ENCODE measurements at regions not wholly inside any gene's neighbourhood (a gene's known extent, or its start where the extent isn't known, plus 50 kb on each side); places are given as distances from the start of the nearest gene placed in this dataset.
A peak's percentile ranks its signal among the peaks of the same experiment; 100 is the strongest.

GRCh38 chr12:62106547-62107185 is 153.5 kb upstream of the USP15 start:
- DNase-seq (ENCODE audit: low read depth in 1 of 2, low spot score in 2 of 2): no peak
- Histone ChIP-seq H2AFZ (ENCODE audit: low read length) (no peak overlapping the region), H4K8ac (ENCODE audit: extremely low read depth, insufficient read depth, low read length) (no peak overlapping the region)
- no peak for TF ChIP-seq SIX5 (IDR thresholded peaks at IDR 0.05; ENCODE audit: low read depth, low read length)

More at GRCh38 chr12:62106547-62107185, 153.5 kb upstream of the USP15 start:
- Histone ChIP-seq H3K56ac (replicated peaks; ENCODE audit: insufficient read length, low read depth, low read length) (no peak overlapping the region), H3K18ac (ENCODE audit: extremely low read depth, low read length) (no peak overlapping the region; the same call in 1 of the 2 replicates), H3K4ac (replicated peaks; ENCODE audit: insufficient read length, low read depth, low read length) (no peak overlapping the region), H3K14ac (ENCODE audit: insufficient read length) (no peak overlapping the region), H3K4me3 (ENCODE audit: extremely low read depth in 1 of 4, insufficient read depth in 2 of 4, low read depth in 3 of 4, low read length in 4 of 4) (peak overlapping the region in 3 of 4 experiments; percentile 12 to 46 (median 26); a peak in 4 of 8 replicates), H3K79me2 (ENCODE audit: control insufficient read depth in 1 of 2, insufficient read depth in 2 of 2, low read length in 2 of 2) (no peaks in the 10 kb centered on the region), H2BK15ac (ENCODE audit: low read length) (no peak overlapping the region), H3K9me3 (ENCODE audit: insufficient read depth in 2 of 2, low read depth in 1 of 2, low read length in 1 of 2) (no peaks in the 10 kb centered on the region), H3K27me3 (replicated peaks in 1 of 4; ENCODE audit: control insufficient read depth in 3 of 4, extremely low read depth in 1 of 4, insufficient read depth in 3 of 4, low read length in 3 of 4) (no peaks in the 10 kb centered on the region), H2AK5ac (ENCODE audit: low read depth, low read length) (no peak overlapping the region), H3K79me1 (ENCODE audit: low read depth, low read length) (no peaks in the 10 kb centered on the region), H2BK12ac (ENCODE audit: low read depth, low read length) (no peak overlapping the region), H2BK120ac (replicated peaks; ENCODE audit: low read depth, low read length) (no peak overlapping the region), H3K27ac (ENCODE audit: low read depth, low read length) (no peak overlapping the region), H2BK5ac (ENCODE audit: low read depth, low read length) (no peak overlapping the region), H3K36me3 (ENCODE audit: control insufficient read depth in 2 of 4, insufficient read depth in 4 of 4, low read length in 3 of 4) (no peaks in the 10 kb centered on the region), H3K9ac (replicated peaks in 1 of 4; ENCODE audit: extremely low read depth in 1 of 4, low read depth in 3 of 4, low read length in 3 of 4) (no peak overlapping the region), H3K4me2 (ENCODE audit: insufficient read depth in 1 of 2, low read depth in 2 of 2, low read length in 2 of 2) (peak overlapping the region; percentile 11 to 57), H4K20me1 (replicated peaks in 1 of 2; ENCODE audit: control insufficient read depth in 1 of 2, insufficient read depth in 2 of 2, low read length in 2 of 2) (no peaks in the 10 kb centered on the region), H3K23ac (ENCODE audit: insufficient read length) (no peak overlapping the region), H2BK20ac (ENCODE audit: low read length) (no peak overlapping the region), H3K4me1 (replicated peaks in 1 of 4; ENCODE audit: control insufficient read depth in 3 of 4, insufficient read depth in 4 of 4, low read length in 3 of 4) (peaks cover 0 to 17% (median 6%) of the 10 kb centered on the region in 4 experiments; a peak in 4 of 7 replicates), H4K5ac (ENCODE audit: insufficient read length, low read depth, low read length) (peak overlapping the region; percentile 77), H3K23me2 (ENCODE audit: low read depth, low read length) (no peaks in the 10 kb centered on the region), H4K91ac (replicated peaks; ENCODE audit: insufficient read length, low read length) (no peak overlapping the region)
- ChIA-PET POLR2A (ENCODE audit: partially characterized antibody) (interaction anchor here (1.7 kb wide), 1 partner anchor 10 kb away, joined by 4 read pairs; no protein-coding TSS in a partner anchor), CTCF (ENCODE audit: partially characterized antibody) (interaction anchor here (0.6 to 1.0 kb wide), 3 partner anchors 16 to 79 kb away, joined by 3 to 4 read pairs (median 4); no protein-coding TSS in a partner anchor)
- 8% methylated on average over 8 of the region's 8 CpGs; no CpG with 5 or more reads in 1 of the 2 experiments for WGBS, 2 experiments (ENCODE audit: extremely low coverage in 1 of 2, insufficient coverage in 1 of 2, insufficient read length in 1 of 2, insufficient replicate concordance in 2 of 2, low coverage in 1 of 2, low lambda C conversion rate in 2 of 2, missing lambda C conversion rate in 1 of 2)
- no peak for FAIRE-seq
